Ascending aorta (tissue), 2 donors: ENCODE measurements at regions not wholly inside any gene's neighbourhood (a gene's known extent, or its start where the extent isn't known, plus 50 kb on each side); places are given as distances from the start of the nearest gene placed in this dataset.
A peak's percentile ranks its signal among the peaks of the same experiment; 100 is the strongest.

Source experiments
- DNase-seq, 2 donors: peaks; one replicate each; pipeline ENCODE4 v3.0.0-alpha.2; 2019; ENCODE audit warnings: low spot score in 2 of 2
- H3K27ac ChIP-seq, 2 donors: fragments of 200-600 bp; sonication (generic); one replicate each; pipeline ENCODE4 v1.5.1; 2016 to 2017; ENCODE audit warnings: mild to moderate bottlenecking in 1 of 2
- H3K27me3 ChIP-seq: fragments of 200-600 bp; sonication (generic); one replicate; pipeline ENCODE4 v1.5.1; 2017
- H3K36me3 ChIP-seq, 2 donors: fragments of 200-600 bp; sonication (generic); one replicate each; pipeline ENCODE4 v1.5.1; 2016
- H3K4me1 ChIP-seq, 2 donors: fragments of 200-600 bp; sonication (generic); one replicate each; pipeline ENCODE4 v1.5.1; 2016 to 2017; ENCODE audit warnings: mild to moderate bottlenecking in 1 of 2
- H3K4me3 ChIP-seq, 2 donors: fragments of 200-600 bp; sonication (generic); one replicate each; pipeline ENCODE4 v1.5.1; 2016 to 2017; ENCODE audit warnings: mild to moderate bottlenecking in 1 of 2
- H3K9me3 ChIP-seq, 2 donors: fragments of 200-600 bp; sonication (generic); one replicate each; pipeline ENCODE4 v1.5.1; 2016
- intact Hi-C: fragments of 100-400 bp; cut with DNase I; formaldehyde crosslinking; loops from one replicate; pipeline ENCODE4 v1.15.1; 2023
- TF ChIP-seq, protein P1 (sequence below), 3 experiments: fragments of 200-600 bp in 2 of 3; fragments of 450-650 bp in 1 of 3; sonication (generic) in 2 of 3; IDR thresholded peaks; one replicate each; pipeline ENCODE4 v1.5.1; 2016 to 2019; ENCODE audit warnings: antibody characterized with exemption in 3 of 3, mild to moderate bottlenecking in 1 of 3, moderate library complexity in 1 of 3

DNA sequence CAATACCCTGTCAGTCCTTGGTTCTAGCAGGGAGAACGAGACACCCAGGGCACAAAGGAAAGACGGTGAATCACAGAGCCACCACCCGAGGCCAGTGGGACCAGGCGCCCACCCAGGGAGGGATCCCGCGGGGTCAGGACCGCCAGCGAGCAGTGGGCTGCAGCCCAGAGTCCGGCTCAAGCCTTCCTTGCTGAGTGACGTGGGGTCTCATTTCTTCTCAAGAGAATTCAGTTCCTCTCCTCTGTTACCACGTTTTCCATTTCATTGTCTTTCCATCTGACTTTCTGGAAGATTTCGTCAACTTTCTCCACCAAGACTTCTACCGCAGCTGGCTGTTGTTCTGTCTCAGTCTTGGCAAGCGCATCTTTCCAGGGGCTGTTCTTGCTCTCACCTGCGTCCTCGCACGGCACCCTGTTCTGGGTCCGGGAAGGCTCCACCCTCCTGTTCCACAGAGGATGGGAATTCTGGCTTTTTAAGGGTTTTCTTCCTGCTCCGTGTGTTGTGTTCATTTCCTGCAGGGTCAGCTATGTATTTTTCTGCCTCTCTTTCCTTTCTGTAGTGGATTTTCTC lies 248.6 kb downstream of the NDUFA10 start:
- Histone ChIP-seq H3K4me1 (no peaks in the 10 kb centered on the region), H3K27ac (no peak overlapping the region), H3K9me3 (peaks cover 2 to 5% of the 10 kb centered on the region in 2 donors), H3K27me3 (no peaks in the 10 kb centered on the region), H3K4me3 (no peak overlapping the region), H3K36me3 (no peaks in the 10 kb centered on the region)
- TF ChIP-seq, protein P1, sequence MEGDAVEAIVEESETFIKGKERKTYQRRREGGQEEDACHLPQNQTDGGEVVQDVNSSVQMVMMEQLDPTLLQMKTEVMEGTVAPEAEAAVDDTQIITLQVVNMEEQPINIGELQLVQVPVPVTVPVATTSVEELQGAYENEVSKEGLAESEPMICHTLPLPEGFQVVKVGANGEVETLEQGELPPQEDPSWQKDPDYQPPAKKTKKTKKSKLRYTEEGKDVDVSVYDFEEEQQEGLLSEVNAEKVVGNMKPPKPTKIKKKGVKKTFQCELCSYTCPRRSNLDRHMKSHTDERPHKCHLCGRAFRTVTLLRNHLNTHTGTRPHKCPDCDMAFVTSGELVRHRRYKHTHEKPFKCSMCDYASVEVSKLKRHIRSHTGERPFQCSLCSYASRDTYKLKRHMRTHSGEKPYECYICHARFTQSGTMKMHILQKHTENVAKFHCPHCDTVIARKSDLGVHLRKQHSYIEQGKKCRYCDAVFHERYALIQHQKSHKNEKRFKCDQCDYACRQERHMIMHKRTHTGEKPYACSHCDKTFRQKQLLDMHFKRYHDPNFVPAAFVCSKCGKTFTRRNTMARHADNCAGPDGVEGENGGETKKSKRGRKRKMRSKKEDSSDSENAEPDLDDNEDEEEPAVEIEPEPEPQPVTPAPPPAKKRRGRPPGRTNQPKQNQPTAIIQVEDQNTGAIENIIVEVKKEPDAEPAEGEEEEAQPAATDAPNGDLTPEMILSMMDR (IDR thresholded peaks at IDR 0.05) = no peak
- DNase-seq = peak in 1 of 2 donors; percentile 51
- intact Hi-C loops = no loop called here

DNA sequence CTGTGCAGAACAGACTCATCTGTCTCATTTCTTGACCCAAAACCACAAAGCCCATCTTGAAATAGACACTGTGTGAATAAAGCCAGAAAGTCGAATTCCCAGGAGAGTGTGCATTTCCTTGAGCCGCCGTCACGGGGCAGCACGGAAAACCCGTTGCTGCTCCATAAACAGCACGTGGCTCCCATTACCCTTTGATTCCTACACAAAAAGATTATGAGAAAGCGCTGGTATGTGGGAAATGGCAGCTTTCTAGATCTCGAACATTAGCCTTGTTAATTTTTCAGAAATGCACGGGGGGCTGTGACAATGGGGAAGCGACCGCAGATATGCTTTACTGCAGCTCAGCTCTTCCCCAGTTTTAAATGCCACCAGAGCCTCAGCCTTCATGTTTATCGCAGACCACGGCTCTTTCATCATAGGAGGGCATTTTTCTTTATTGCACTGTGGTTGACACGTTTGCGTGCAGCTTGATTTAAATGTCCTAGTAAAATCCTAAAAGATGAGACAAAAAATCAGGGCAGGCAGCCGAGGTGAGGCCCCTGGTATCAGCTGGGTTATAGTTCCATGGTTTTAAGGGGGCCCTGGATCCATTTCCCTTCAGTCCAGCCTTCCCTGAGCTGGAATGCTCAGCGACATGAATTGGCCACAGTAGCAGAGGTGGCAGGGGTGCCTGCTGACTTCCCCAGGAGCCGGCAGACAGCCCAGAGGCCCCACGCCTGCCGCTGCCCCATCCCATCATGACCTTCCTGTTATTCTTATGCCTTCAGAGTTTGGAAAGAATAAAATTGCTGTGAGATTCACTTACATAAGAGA lies 249.3 kb downstream of the NDUFA10 start:
- Histone ChIP-seq H3K9me3 (peaks cover 4 to 11% of the 10 kb centered on the region in 2 donors), H3K36me3 (no peaks in the 10 kb centered on the region), H3K27me3 (no peaks in the 10 kb centered on the region), H3K27ac (no peak overlapping the region), H3K4me3 (no peak overlapping the region), H3K4me1 (no peaks in the 10 kb centered on the region)
- TF ChIP-seq, protein P1 (IDR thresholded peaks at IDR 0.05) = peak in 1 of 3 experiments; percentile 39
- peak in 1 of 2 donors; percentile 40 for DNase-seq
- intact Hi-C loops = no loop called here

DNA sequence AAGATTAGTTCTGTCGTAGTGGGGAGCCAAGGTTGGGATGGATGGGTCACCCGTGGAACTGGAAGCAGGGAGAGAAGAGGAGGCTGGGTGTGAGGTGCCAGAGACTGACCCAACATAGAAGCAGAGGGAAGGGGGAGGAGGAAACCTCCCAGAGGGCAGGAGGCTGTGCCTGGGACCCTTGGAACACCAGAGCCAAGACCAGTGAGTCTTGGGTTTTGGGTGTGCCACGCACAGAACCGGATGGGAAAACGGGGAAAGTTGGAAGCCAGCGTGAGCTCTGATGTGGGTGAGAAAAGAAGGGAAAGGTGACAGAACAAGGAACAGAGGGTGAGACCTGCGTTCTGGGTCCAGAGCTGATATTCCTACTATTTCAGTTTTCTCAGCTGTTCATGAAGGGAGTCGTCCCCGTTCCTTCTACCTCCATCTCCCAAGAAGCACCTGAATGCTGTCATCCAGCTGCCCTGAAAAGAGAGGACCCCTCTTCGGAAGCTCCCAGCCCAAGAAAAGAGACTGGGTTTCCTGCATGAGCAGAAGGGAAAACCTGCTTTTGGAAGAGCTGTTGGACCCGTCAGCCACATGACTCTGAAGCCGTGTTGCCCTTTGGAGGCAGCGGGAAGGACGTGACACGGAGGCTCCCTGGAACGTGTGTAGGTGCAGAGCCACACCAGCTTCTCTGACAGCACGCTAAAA lies 250.1 kb downstream of the NDUFA10 start:
- intact Hi-C loops = no loop called here

DNA sequence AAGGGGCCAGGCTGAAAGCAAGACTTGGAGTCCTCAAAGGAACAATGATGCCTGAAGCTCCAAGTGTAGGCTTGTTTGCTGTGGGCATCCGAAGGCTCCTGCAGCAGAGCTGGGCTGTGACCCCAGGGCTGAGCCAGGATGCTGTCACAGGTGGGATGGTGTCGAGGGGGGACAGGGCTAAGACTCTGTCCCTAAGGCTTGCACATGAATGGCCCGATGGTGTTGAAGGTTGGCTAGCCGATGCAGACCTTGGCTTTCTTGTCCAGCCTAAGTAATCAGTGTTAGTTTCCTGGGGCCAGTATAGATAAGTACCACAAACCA lies 251.0 kb downstream of the NDUFA10 start:
- H3K27ac ChIP-seq = no peak overlapping the region
- no peaks in the 10 kb centered on the region for H3K36me3 ChIP-seq
- no peaks in the 10 kb centered on the region for H3K27me3 ChIP-seq
- peaks cover 0 to 3% of the 10 kb centered on the region in 2 donors for H3K4me1 ChIP-seq
- intact Hi-C loops = no loop called here
- H3K9me3 ChIP-seq = peaks cover 4 to 11% of the 10 kb centered on the region in 2 donors
- TF ChIP-seq, protein P1 (IDR thresholded peaks at IDR 0.05) = no peak
- DNase-seq = peak in 1 of 2 donors; percentile 38
- no peak overlapping the region for H3K4me3 ChIP-seq

More for the DNA sequence above, 250.1 kb downstream of the NDUFA10 start:
- Histone ChIP-seq H3K27ac (no peak overlapping the region), H3K9me3 (peaks cover 4 to 11% of the 10 kb centered on the region in 2 donors), H3K4me1 (no peaks in the 10 kb centered on the region), H3K4me3 (no peak overlapping the region), H3K36me3 (no peaks in the 10 kb centered on the region), H3K27me3 (no peaks in the 10 kb centered on the region)
- DNase-seq = peak in 1 of 2 donors; percentile 39
- TF ChIP-seq, protein P1 (IDR thresholded peaks at IDR 0.05) = no peak

- intact Hi-C loops = no loop called here
- Histone ChIP-seq H3K27me3 (no peaks in the 10 kb centered on the region), H3K9me3 (peaks cover 4 to 11% of the 10 kb centered on the region in 2 donors), H3K36me3 (no peaks in the 10 kb centered on the region), H3K4me3 (no peak overlapping the region), H3K27ac (no peak overlapping the region), H3K4me1 (peaks cover 0 to 3% of the 10 kb centered on the region in 2 donors)
- DNase-seq = peak in 1 of 2 donors; percentile 45
- TF ChIP-seq, protein P1 (IDR thresholded peaks at IDR 0.05) = no peak
These were observed 251.7 kb downstream of the NDUFA10 start for GRCh38 chr2:239773228-239774141.
